ENCODE measurements at regions not wholly inside any gene's neighbourhood (a gene's known extent, or its start where the extent isn't known, plus 50 kb on each side); places are given as distances from the start of the nearest gene placed in this dataset.
"Not testable (repeated sequence)": the region's sequence is repeated elsewhere in the genome, so short reads cannot be mapped to it uniquely, and the experiment has no call there.

- H2BK120ac ChIP-seq (replicated peaks; ENCODE audit: low read depth, low read length); H4K91ac ChIP-seq (replicated peaks; ENCODE audit: insufficient read length, low read length); H3K9me3 ChIP-seq (ENCODE audit: insufficient read depth in 2 of 2, low read depth in 1 of 2, low read length in 1 of 2); H2AFZ ChIP-seq (ENCODE audit: low read length); H3K27ac ChIP-seq (ENCODE audit: low read depth, low read length); H3K4ac ChIP-seq (replicated peaks; ENCODE audit: insufficient read length, low read depth, low read length); H3K23ac ChIP-seq (ENCODE audit: insufficient read length); CTCF ChIA-PET (ENCODE audit: partially characterized antibody); H3K36me3 ChIP-seq (ENCODE audit: control insufficient read depth in 2 of 4, insufficient read depth in 4 of 4, low read length in 3 of 4); H3K18ac ChIP-seq (ENCODE audit: extremely low read depth, low read length); H2BK12ac ChIP-seq (ENCODE audit: low read depth, low read length); H3K56ac ChIP-seq (replicated peaks; ENCODE audit: insufficient read length, low read depth, low read length); FAIRE-seq; H4K20me1 ChIP-seq (replicated peaks in 1 of 2; ENCODE audit: control insufficient read depth in 1 of 2, insufficient read depth in 2 of 2, low read length in 2 of 2); H3K4me1 ChIP-seq (replicated peaks in 1 of 4; ENCODE audit: control insufficient read depth in 3 of 4, insufficient read depth in 4 of 4, low read length in 3 of 4); H3K79me2 ChIP-seq (ENCODE audit: control insufficient read depth in 1 of 2, insufficient read depth in 2 of 2, low read length in 2 of 2); POLR2A ChIA-PET (ENCODE audit: partially characterized antibody); H2AK5ac ChIP-seq (ENCODE audit: low read depth, low read length); H3K9ac ChIP-seq (replicated peaks in 1 of 4; ENCODE audit: extremely low read depth in 1 of 4, low read depth in 3 of 4, low read length in 3 of 4); H3K14ac ChIP-seq (ENCODE audit: insufficient read length); H3K27me3 ChIP-seq (replicated peaks in 1 of 4; ENCODE audit: control insufficient read depth in 3 of 4, extremely low read depth in 1 of 4, insufficient read depth in 3 of 4, low read length in 3 of 4); H2BK15ac ChIP-seq (ENCODE audit: low read length); H3K4me3 ChIP-seq (ENCODE audit: extremely low read depth in 1 of 4, insufficient read depth in 2 of 4, low read depth in 3 of 4, low read length in 4 of 4); H3K23me2 ChIP-seq (ENCODE audit: low read depth, low read length); H4K5ac ChIP-seq (ENCODE audit: insufficient read length, low read depth, low read length); H2BK5ac ChIP-seq (ENCODE audit: low read depth, low read length); H3K79me1 ChIP-seq (ENCODE audit: low read depth, low read length); H2BK20ac ChIP-seq (ENCODE audit: low read length): not testable (repeated sequence)
- Histone ChIP-seq H4K8ac (ENCODE audit: extremely low read depth, insufficient read depth, low read length) (peak overlapping the region; percentile 68; the same call in 1 of the 2 replicates), H3K4me2 (ENCODE audit: insufficient read depth in 1 of 2, low read depth in 2 of 2, low read length in 2 of 2) (peak overlapping the region; percentile 14 to 28; a peak in 1 of 4 replicates)
- DNase-seq (ENCODE audit: low read depth in 1 of 2, low spot score in 2 of 2): peak in 1 of 2 experiments; percentile 41
- 83% methylated on average over 10 of the region's 13 CpGs; no CpG with 5 or more reads in 1 of the 2 experiments for whole genome bisulfite sequencing, 2 experiments (ENCODE audit: extremely low coverage in 1 of 2, insufficient coverage in 1 of 2, insufficient read length in 1 of 2, insufficient replicate concordance in 2 of 2, low coverage in 1 of 2, low lambda C conversion rate in 2 of 2, missing lambda C conversion rate in 1 of 2)
Measured at GRCh38 chr2:142811644-142812043, 65.8 kb upstream of the KYNU start.

Data from H1 (cell line).